ENCODE measurements at regions not wholly inside any gene's neighbourhood (a gene's known extent, or its start where the extent isn't known, plus 50 kb on each side); places are given as distances from the start of the nearest gene placed in this dataset.
A peak's percentile ranks its signal among the peaks of the same experiment; 100 is the strongest.

- Mint-ChIP-seq H3K4me1 (peaks cover 13 to 25% (median 18%) of the 10 kb centered on the region in 3 donors), H3K9me3 (no peaks in the 10 kb centered on the region), H3K36me3 (no peaks in the 10 kb centered on the region), H3K27ac (no peak overlapping the region), H3K4me3 (no peak overlapping the region), H3K27me3 (peaks cover 6 to 19% of the 10 kb centered on the region in 2 donors)
- ChIA-PET CTCF (no interaction called here), POLR2A (no interaction called here)
- H3K36me3 ChIP-seq (ENCODE audit: insufficient read depth, low read length) = no peaks in the 10 kb centered on the region
- H3K4me3 ChIP-seq (ENCODE audit: low read length) = no peak overlapping the region
- DNase-seq = no peak
- H3K27me3 ChIP-seq (ENCODE audit: insufficient read depth, low read length, poor library complexity, severe bottlenecking) = no peaks in the 10 kb centered on the region
- H3K27ac ChIP-seq (ENCODE audit: low read depth, low read length) = no peak overlapping the region
- H3K9me3 ChIP-seq (ENCODE audit: low read length) = no peaks in the 10 kb centered on the region
- peaks cover 18% of the 10 kb centered on the region for H3K4me1 ChIP-seq (ENCODE audit: insufficient read depth, low read length)
Measured at GRCh38 chr2:64196963-64197362, 52.7 kb upstream of the PELI1 start.

- Histone ChIP-seq H3K36me3 (ENCODE audit: insufficient read depth, low read length) (no peaks in the 10 kb centered on the region), H3K4me1 (ENCODE audit: insufficient read depth, low read length) (peaks cover 39% of the 10 kb centered on the region), H3K4me3 (ENCODE audit: low read length) (no peak overlapping the region), H3K27ac (ENCODE audit: low read depth, low read length) (no peak overlapping the region), H3K9me3 (ENCODE audit: low read length) (no peaks in the 10 kb centered on the region), H3K27me3 (ENCODE audit: insufficient read depth, low read length, poor library complexity, severe bottlenecking) (no peaks in the 10 kb centered on the region)
- Mint-ChIP-seq H3K4me1 (peaks cover 36 to 60% (median 51%) of the 10 kb centered on the region in 3 donors), H3K36me3 (no peaks in the 10 kb centered on the region), H3K27ac (peak overlapping the region in 2 of 8 donors; percentile 12 to 21), H3K9me3 (no peaks in the 10 kb centered on the region), H3K4me3 (no peak overlapping the region), H3K27me3 (peaks cover 0 to 3% of the 10 kb centered on the region in 2 donors)
- no peak for DNase-seq
- POLR2A ChIA-PET = no interaction called here
- CTCF ChIA-PET = no interaction called here
Measured at GRCh38 chr2:64201151-64201550, 56.9 kb upstream of the PELI1 start.

GRCh38 chr2:64202206-64202845, 58.1 kb upstream of the PELI1 start:
- Histone ChIP-seq H3K4me1 (ENCODE audit: insufficient read depth, low read length) (peaks cover 39% of the 10 kb centered on the region), H3K27ac (ENCODE audit: low read depth, low read length) (no peak overlapping the region), H3K36me3 (ENCODE audit: insufficient read depth, low read length) (no peaks in the 10 kb centered on the region), H3K4me3 (ENCODE audit: low read length) (no peak overlapping the region), H3K27me3 (ENCODE audit: insufficient read depth, low read length, poor library complexity, severe bottlenecking) (no peaks in the 10 kb centered on the region), H3K9me3 (ENCODE audit: low read length) (no peaks in the 10 kb centered on the region)
- no peaks in the 10 kb centered on the region for H3K9me3 Mint-ChIP-seq
- H3K27ac Mint-ChIP-seq = peak overlapping the region in 1 of 8 donors; percentile 76
- ChIA-PET POLR2A (no interaction called here), CTCF (no interaction called here)
- H3K36me3 Mint-ChIP-seq = no peaks in the 10 kb centered on the region
- H3K27me3 Mint-ChIP-seq = no peaks in the 10 kb centered on the region
- no peak overlapping the region for H3K4me3 Mint-ChIP-seq
- DNase-seq = no peak
- H3K4me1 Mint-ChIP-seq = peaks cover 36 to 64% (median 60%) of the 10 kb centered on the region in 3 donors

DNA sequence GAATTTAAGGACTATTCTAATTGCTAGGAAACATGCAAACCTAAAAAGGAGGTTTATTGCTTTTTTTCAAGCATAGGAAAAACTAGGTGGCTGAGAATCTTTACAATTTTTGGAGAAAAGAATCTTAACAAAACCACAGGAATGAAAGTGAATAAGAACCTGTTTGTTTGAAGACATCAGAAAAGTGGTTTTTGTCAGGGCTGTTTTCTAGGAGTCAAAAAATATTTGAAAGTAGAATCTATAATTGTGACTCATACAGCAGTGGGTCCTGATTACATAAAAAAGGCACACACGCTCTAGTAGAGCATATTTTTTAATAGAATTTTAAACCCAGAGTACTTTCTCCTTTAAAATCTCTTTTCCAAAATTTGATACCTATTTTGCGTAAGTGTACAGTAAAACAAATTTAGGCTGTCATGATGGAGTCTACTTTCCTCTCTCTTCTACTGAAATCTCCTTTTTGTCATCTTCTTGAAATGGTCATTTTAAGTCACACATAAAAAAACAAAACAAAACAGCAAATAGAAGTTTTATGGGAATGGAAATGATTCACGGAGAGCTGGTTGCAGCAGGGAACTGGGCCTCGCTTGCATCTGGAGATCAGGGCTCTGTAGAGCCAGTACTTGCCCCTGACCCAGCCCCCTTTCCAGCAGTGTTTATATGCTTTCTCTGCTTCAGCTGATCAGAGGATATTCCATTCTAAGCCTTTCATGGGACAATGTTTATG, 59.1 kb upstream of the PELI1 start:
- Mint-ChIP-seq H3K36me3 (no peaks in the 10 kb centered on the region), H3K9me3 (no peaks in the 10 kb centered on the region), H3K4me1 (peaks cover 36 to 64% (median 63%) of the 10 kb centered on the region in 3 donors), H3K27ac (peak overlapping the region in 7 of 8 donors; percentile 2 to 90 (median 84)), H3K27me3 (no peaks in the 10 kb centered on the region), H3K4me3 (peak overlapping the region in 3 of 7 donors; percentile 69 to 77 (median 69))
- no peaks in the 10 kb centered on the region for H3K27me3 ChIP-seq (ENCODE audit: insufficient read depth, low read length, poor library complexity, severe bottlenecking)
- H3K4me3 ChIP-seq (ENCODE audit: low read length) = peak overlapping the region; percentile 53
- no peak for DNase-seq
- H3K4me1 ChIP-seq (ENCODE audit: insufficient read depth, low read length) = peaks cover 39% of the 10 kb centered on the region
- ChIA-PET POLR2A (no interaction called here), CTCF (no interaction called here)
- H3K27ac ChIP-seq (ENCODE audit: low read depth, low read length) = no peak overlapping the region
- H3K36me3 ChIP-seq (ENCODE audit: insufficient read depth, low read length) = no peaks in the 10 kb centered on the region
- H3K9me3 ChIP-seq (ENCODE audit: low read length) = no peaks in the 10 kb centered on the region

DNA sequence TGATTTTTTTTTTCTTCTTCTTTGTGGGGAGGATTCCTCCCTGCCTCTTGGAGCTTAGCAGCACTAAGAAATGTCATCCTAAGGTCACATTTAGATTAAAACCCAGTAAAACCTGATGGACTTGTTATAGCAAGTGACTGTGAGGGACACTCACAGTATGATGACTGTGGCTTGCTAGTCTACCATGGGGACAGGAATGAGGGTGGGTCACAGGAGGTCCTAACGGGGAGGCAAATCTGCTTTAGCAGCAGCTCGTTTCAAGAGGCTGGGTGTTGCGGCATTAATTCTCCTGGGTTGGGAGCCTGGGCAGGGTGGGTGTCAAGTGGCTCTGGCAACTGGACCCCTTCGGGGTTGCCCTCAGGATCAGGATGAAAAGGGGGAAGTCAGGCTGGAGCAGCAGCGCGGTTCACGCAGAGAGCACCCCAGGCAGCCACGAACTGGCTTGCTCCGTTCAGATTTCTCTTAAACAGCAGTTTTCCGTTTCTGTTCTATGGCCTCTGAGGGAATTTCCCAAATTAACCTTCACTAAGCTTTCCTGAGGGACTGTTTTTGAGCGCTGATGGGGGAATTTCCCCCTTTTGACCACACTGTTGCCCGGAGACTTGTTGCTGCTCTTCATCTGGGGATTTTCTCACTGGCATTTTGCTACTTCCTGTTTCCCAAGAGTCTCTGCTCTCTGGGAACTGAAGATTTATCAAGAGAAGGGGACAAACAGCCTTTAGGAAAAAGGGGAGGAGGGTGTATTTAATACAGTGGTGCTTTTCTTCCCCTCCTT, 59.8 kb upstream of the PELI1 start:
- H3K27me3 Mint-ChIP-seq = no peaks in the 10 kb centered on the region
- CTCF ChIA-PET = no interaction called here
- POLR2A ChIA-PET = no interaction called here
- peaks cover 36 to 64% (median 63%) of the 10 kb centered on the region in 3 donors for H3K4me1 Mint-ChIP-seq
- no peak overlapping the region for H3K27ac ChIP-seq (ENCODE audit: low read depth, low read length)
- no peaks in the 10 kb centered on the region for H3K27me3 ChIP-seq (ENCODE audit: insufficient read depth, low read length, poor library complexity, severe bottlenecking)
- peaks cover 36% of the 10 kb centered on the region for H3K4me1 ChIP-seq (ENCODE audit: insufficient read depth, low read length)
- no peaks in the 10 kb centered on the region for H3K9me3 ChIP-seq (ENCODE audit: low read length)
- H3K4me3 Mint-ChIP-seq = peak overlapping the region in 6 of 7 donors; percentile 67 to 86 (median 70)
- no peaks in the 10 kb centered on the region for H3K36me3 ChIP-seq (ENCODE audit: insufficient read depth, low read length)
- no peaks in the 10 kb centered on the region for H3K9me3 Mint-ChIP-seq
- peak overlapping the region; percentile 53 for H3K4me3 ChIP-seq (ENCODE audit: low read length)
- peak in 3 of 5 donors; percentile 17 to 27 (median 25) for DNase-seq
- H3K36me3 Mint-ChIP-seq = no peaks in the 10 kb centered on the region
- peak overlapping the region; percentile 2 to 90 (median 88) for H3K27ac Mint-ChIP-seq

- no peaks in the 10 kb centered on the region for H3K36me3 ChIP-seq (ENCODE audit: insufficient read depth, low read length)
- DNase-seq = no peak
- no peaks in the 10 kb centered on the region for H3K9me3 ChIP-seq (ENCODE audit: low read length)
- Mint-ChIP-seq H3K4me1 (peaks cover 33 to 60% (median 58%) of the 10 kb centered on the region in 3 donors), H3K27me3 (no peaks in the 10 kb centered on the region), H3K9me3 (no peaks in the 10 kb centered on the region), H3K27ac (peak overlapping the region in 6 of 8 donors; percentile 2 to 90 (median 88)), H3K36me3 (no peaks in the 10 kb centered on the region), H3K4me3 (peak overlapping the region in 6 of 7 donors; percentile 67 to 86 (median 70))
- H3K4me1 ChIP-seq (ENCODE audit: insufficient read depth, low read length) = peaks cover 30% of the 10 kb centered on the region
- H3K4me3 ChIP-seq (ENCODE audit: low read length) = peak overlapping the region; percentile 53
- H3K27ac ChIP-seq (ENCODE audit: low read depth, low read length) = no peak overlapping the region
- CTCF ChIA-PET = interaction anchor here (1.3 kb wide), 1 partner anchor 10 kb away, joined by 5 read pairs; no protein-coding TSS in a partner anchor
- no peaks in the 10 kb centered on the region for H3K27me3 ChIP-seq (ENCODE audit: insufficient read depth, low read length, poor library complexity, severe bottlenecking)
- POLR2A ChIA-PET = interaction anchor here (1.2 kb wide), 1 partner anchor 25 kb away, joined by 3 read pairs; no protein-coding TSS in a partner anchor
Measured at GRCh38 chr2:64204703-64205102, 60.5 kb upstream of the PELI1 start.

DNA sequence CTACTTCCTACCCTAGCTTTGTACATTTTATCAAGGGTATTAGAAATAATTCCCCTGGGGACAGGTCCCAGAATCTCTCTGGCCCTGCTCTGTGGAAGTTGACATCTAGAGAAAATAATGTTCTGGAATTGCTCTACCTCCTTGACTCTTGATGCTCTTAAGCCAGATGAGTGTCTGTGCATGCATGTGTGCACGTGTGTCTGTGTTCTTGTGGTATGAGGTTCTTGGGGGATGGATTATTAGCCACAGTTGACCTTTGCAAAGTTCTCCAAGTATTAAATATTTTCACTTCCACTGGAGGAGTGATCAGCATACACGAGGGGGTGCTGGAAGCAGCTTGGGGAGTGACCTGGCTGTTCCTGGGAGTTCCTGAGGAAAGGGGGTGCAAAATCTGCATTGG, 61.2 kb upstream of the PELI1 start:
- Mint-ChIP-seq H3K36me3 (no peaks in the 10 kb centered on the region), H3K9me3 (no peaks in the 10 kb centered on the region), H3K4me3 (no peak overlapping the region), H3K27ac (peak overlapping the region in 1 of 8 donors; percentile 38), H3K4me1 (peaks cover 27 to 53% (median 52%) of the 10 kb centered on the region in 3 donors), H3K27me3 (no peaks in the 10 kb centered on the region)
- DNase-seq = no peak
- Histone ChIP-seq H3K4me3 (ENCODE audit: low read length) (no peak overlapping the region), H3K27me3 (ENCODE audit: insufficient read depth, low read length, poor library complexity, severe bottlenecking) (no peaks in the 10 kb centered on the region), H3K9me3 (ENCODE audit: low read length) (no peaks in the 10 kb centered on the region), H3K36me3 (ENCODE audit: insufficient read depth, low read length) (no peaks in the 10 kb centered on the region), H3K4me1 (ENCODE audit: insufficient read depth, low read length) (peaks cover 23% of the 10 kb centered on the region), H3K27ac (ENCODE audit: low read depth, low read length) (no peak overlapping the region)
- ChIA-PET CTCF (interaction anchor here (1.3 kb wide), 1 partner anchor 9 kb away, joined by 5 read pairs; no protein-coding TSS in a partner anchor), POLR2A (interaction anchor here (1.2 kb wide), 1 partner anchor 24 kb away, joined by 3 read pairs; no protein-coding TSS in a partner anchor)

Measured in CD8-positive, alpha-beta memory T cell (primary cell).